OCI-LY1 (cell line): ENCODE measurements at regions not wholly inside any gene's neighbourhood (a gene's known extent, or its start where the extent isn't known, plus 50 kb on each side); places are given as distances from the start of the nearest gene placed in this dataset.

Experiments used
- EZH2 ChIP-seq: fragments of 200-600 bp; sonication (generic), shearing (Covaris generic); IDR thresholded peaks from 2 replicates; pipeline ENCODE4 v1.8.0; 2017; ENCODE audit warnings: borderline replicate concordance, mixed run types, mild to moderate bottlenecking, antibody characterized with exemption, low read length, moderate library complexity, mixed read lengths
- TF ChIP-seq, protein P1 (sequence below): fragments of 200-600 bp; sonication (generic), shearing (Covaris generic); IDR thresholded peaks from 2 replicates; pipeline ENCODE4 v1.5.1; 2017; ENCODE audit warnings: mild to moderate bottlenecking, antibody characterized with exemption, low read length, moderate library complexity, mixed read lengths

DNA sequence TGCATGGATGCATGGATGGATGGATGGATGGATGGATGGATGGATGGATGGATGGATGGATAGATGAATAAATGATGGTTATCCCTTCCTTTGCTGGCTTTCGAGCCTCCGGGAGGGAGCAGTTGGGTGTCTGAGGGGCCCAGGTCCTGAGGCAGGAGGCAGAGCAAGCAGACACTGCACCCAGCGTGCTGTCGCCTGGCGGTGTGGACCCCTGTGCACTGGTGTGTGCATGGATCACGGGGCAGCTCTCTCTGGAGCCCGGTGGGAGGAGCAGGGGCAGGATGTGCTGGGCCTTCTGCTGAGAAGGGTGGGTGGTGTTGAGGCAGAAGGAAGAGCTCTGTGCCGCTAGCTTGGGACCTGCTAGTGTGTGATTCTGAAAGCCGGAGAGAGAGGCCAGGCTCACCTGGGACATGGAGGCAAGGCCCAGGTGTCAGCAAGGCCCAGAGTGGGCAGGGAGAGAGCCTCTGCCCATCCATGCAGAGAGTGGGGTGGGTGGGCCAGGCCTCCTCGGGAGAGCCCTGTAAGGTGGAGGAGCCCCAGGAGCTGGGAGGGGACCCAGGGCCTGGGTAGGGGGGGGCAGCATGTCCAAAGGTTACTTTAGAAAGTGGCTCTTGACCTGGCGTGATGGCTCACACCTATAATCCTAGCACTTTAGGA is 254.4 kb downstream of the BRD1 start:
- TF ChIP-seq, protein P1, sequence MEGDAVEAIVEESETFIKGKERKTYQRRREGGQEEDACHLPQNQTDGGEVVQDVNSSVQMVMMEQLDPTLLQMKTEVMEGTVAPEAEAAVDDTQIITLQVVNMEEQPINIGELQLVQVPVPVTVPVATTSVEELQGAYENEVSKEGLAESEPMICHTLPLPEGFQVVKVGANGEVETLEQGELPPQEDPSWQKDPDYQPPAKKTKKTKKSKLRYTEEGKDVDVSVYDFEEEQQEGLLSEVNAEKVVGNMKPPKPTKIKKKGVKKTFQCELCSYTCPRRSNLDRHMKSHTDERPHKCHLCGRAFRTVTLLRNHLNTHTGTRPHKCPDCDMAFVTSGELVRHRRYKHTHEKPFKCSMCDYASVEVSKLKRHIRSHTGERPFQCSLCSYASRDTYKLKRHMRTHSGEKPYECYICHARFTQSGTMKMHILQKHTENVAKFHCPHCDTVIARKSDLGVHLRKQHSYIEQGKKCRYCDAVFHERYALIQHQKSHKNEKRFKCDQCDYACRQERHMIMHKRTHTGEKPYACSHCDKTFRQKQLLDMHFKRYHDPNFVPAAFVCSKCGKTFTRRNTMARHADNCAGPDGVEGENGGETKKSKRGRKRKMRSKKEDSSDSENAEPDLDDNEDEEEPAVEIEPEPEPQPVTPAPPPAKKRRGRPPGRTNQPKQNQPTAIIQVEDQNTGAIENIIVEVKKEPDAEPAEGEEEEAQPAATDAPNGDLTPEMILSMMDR, result no peak
- TF ChIP-seq EZH2, result no peak
